PFSK-1 (cell line): ENCODE measurements at regions not wholly inside any gene's neighbourhood (a gene's known extent, or its start where the extent isn't known, plus 50 kb on each side); places are given as distances from the start of the nearest gene placed in this dataset.

Experiments
- FOXP2 ChIP-seq: optimal IDR thresholded peaks from 2 replicates; pipeline ENCODE3; 2011; ENCODE audit warnings: borderline replicate concordance, control low read depth, inconsistent platforms; ENCODE audit not compliant: insufficient read depth; ENCODE audit errors: extremely low read length, extremely low read depth
- POLR2AphosphoS5 ChIP-seq: IDR thresholded peaks from 2 replicates; pipeline ENCODE4 v1.6.1; 2012; ENCODE audit warnings: low read depth, mild to moderate bottlenecking, control low read depth, low read length, moderate library complexity
- SIN3A ChIP-seq: IDR thresholded peaks from 2 replicates; pipeline ENCODE4 v1.6.1; 2012; ENCODE audit warnings: mild to moderate bottlenecking, low read length, moderate library complexity, borderline replicate concordance; ENCODE audit not compliant: insufficient read depth
- TAF1 ChIP-seq: IDR thresholded peaks from 2 replicates; pipeline ENCODE4 v1.6.1; 2012; ENCODE audit warnings: low read length, control low read depth, borderline replicate concordance; ENCODE audit not compliant: insufficient read depth
- TF ChIP-seq, protein P1 (sequence below), 2 experiments: IDR thresholded peaks; 2 replicates each; pipeline versions ENCODE4 v1.6.1 to v1.8.0; 2011 to 2012; ENCODE audit warnings: low read depth in 2 of 2, low read length in 2 of 2, control low read depth in 1 of 2, inconsistent platforms in 1 of 2, mild to moderate bottlenecking in 1 of 2, moderate library complexity in 1 of 2; ENCODE audit not compliant: insufficient read depth in 1 of 2

DNA sequence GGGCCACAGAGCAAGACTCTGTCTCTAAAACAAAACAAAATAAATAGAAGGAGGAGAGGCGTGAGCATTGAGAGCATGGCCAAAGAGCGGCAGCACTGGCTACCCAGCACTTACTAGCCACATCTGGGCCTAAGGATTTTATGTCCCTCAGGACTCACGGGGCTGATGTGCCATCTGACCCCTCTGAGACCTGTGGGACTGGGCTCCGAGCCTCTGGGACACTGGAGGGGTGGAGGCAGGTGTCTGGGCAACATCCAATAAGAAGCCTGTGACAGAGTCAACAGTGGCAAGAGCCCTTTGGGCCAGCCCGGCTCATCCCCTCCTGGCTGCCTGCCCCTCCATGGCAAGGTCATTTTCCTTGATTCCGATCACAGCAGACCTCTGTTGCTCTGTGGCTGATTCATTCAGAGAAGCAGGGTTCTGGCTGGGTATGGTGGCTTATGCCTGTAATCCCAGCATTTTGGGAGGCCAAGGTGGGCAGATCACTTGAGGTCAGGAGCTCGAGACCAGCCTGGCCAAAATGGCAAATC is 60.7 kb downstream of the RRM2 start:
- no peak for TF ChIP-seq SIN3A
- TF ChIP-seq FOXP2 = no peak
- no peak for TF ChIP-seq TAF1
- TF ChIP-seq, protein P1, sequence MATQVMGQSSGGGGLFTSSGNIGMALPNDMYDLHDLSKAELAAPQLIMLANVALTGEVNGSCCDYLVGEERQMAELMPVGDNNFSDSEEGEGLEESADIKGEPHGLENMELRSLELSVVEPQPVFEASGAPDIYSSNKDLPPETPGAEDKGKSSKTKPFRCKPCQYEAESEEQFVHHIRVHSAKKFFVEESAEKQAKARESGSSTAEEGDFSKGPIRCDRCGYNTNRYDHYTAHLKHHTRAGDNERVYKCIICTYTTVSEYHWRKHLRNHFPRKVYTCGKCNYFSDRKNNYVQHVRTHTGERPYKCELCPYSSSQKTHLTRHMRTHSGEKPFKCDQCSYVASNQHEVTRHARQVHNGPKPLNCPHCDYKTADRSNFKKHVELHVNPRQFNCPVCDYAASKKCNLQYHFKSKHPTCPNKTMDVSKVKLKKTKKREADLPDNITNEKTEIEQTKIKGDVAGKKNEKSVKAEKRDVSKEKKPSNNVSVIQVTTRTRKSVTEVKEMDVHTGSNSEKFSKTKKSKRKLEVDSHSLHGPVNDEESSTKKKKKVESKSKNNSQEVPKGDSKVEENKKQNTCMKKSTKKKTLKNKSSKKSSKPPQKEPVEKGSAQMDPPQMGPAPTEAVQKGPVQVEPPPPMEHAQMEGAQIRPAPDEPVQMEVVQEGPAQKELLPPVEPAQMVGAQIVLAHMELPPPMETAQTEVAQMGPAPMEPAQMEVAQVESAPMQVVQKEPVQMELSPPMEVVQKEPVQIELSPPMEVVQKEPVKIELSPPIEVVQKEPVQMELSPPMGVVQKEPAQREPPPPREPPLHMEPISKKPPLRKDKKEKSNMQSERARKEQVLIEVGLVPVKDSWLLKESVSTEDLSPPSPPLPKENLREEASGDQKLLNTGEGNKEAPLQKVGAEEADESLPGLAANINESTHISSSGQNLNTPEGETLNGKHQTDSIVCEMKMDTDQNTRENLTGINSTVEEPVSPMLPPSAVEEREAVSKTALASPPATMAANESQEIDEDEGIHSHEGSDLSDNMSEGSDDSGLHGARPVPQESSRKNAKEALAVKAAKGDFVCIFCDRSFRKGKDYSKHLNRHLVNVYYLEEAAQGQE (IDR thresholded peaks at IDR 0.05; ENCODE audit: insufficient read depth in 1 of 2, low read depth in 2 of 2, low read length in 2 of 2) = no peak
- no peak for TF ChIP-seq POLR2AphosphoS5

DNA sequence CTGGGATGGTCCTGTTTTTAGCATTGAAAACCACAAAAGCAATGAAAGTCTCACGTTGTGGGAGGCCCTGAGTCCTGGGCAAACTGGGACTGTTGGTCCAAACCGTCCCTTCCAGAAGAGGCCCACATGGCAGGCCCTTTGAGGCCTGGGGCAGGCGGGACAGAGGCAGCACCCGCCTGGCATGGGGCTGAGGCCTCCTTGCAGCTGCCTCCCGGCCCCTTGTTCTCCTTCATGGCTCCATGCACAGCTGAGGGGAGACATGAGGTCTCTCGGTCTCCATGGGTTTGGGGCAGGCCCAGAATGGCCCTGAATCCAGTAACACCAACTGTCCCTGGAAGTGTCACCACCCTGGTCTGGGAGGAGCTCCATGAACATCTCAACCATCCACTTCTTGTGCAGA is 61.9 kb downstream of the RRM2 start:
- no peak for TF ChIP-seq TAF1
- no peak for TF ChIP-seq FOXP2

DNA sequence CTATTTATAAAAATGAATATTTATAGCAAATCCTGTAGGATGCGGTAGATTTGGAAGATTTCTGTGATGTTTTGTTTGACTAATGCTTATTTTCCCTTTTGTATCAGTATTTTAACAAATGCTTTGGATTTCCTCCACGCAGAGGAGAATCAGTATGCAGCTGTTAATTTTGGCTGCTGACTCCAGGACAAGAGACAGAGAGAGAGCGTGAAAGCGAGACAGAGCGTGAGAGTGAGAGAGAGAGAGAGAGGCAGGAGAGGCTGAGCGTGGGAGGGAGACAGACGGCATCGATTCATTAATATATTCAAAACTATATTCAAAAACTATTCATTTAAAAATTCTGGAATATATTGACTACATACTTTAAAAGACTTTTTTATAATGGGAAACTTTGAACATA is 62.5 kb downstream of the RRM2 start:
- TF ChIP-seq, protein P1 (IDR thresholded peaks at IDR 0.05; ENCODE audit: insufficient read depth in 1 of 2, low read depth in 2 of 2, low read length in 2 of 2) = no peak
- TF ChIP-seq FOXP2 (no peak), POLR2AphosphoS5 (no peak), SIN3A (no peak), TAF1 (no peak)

DNA sequence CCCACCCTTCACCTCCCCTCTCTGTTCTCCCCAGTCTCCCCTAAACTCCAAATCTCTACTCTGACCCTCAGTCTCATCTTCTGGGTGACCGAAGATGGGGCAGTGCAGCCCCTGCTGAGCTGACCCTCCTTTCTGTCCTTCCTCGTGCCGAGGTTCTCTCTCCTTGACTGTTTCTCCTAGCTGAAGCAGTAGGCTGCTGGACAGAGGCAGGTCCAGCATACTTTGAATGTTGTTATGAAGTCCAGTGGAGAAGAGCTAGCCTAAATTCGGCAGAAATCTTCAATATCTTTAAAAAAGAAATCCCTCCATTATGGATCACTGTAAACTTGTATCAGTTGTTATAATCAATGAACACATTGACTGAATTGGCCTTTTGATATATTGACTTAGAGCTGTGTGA is 63.2 kb downstream of the RRM2 start:
- TF ChIP-seq, protein P1 (IDR thresholded peaks at IDR 0.05; ENCODE audit: insufficient read depth in 1 of 2, low read depth in 2 of 2, low read length in 2 of 2) = peak; percentile 39 to 67; a peak in 2 of 4 replicates
- no peak for TF ChIP-seq SIN3A

DNA sequence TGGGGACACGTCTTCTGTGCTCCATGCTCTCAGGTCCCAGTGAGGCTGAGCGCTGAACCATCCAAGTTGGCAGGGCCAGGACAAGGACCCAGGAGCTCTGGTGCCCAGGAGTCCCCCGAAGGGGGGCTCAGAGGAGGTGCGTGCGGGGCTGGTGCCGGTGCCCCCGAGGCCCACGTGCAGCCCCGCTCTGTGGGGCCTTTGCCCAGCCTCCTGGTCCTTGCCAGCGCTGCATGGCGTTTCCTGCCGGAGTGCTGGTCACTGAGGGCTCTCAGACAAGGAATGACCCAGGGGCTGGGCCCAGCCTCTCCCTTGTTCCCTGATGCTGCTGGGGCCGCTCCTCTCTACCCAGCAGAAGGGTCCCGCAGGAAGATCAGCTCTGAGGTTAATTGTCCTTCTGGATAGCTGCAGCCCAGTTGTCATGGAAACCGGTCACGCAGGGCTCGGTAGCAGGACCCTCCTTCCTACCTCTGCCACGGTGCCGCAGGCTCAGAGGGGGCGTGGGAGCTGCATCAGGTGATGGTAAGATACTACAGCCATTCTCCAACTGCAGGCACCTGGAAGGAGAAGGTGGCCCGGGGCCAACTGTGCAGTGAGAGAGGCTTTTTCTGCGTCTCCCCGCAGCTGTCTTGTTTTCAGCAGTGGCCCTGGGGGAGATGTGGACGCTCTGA is 64.5 kb downstream of the RRM2 start:
- TF ChIP-seq SIN3A = no peak
- TF ChIP-seq, protein P1 (IDR thresholded peaks at IDR 0.05; ENCODE audit: insufficient read depth in 1 of 2, low read depth in 2 of 2, low read length in 2 of 2) = no peak
- no peak for TF ChIP-seq TAF1
- no peak for TF ChIP-seq FOXP2
- TF ChIP-seq POLR2AphosphoS5 = no peak
